Cardiac muscle cell (in vitro differentiated cells and primary cell): ENCODE measurements at regions not wholly inside any gene's neighbourhood (a gene's known extent, or its start where the extent isn't known, plus 50 kb on each side); places are given as distances from the start of the nearest gene placed in this dataset.
"Not testable (repeated sequence)": the region's sequence is repeated elsewhere in the genome, so short reads cannot be mapped to it uniquely, and the experiment has no call there.

ENCODE experiments used
- DNase-seq, 2 donors: peaks; one replicate each; pipeline versions ENCODE4 v3.0.0 to v3.0.0-alpha.2; 2010 to 2017; ENCODE audit warnings: low read depth in 1 of 2, low spot score in 1 of 2
- H3K27ac ChIP-seq: fragments of 200-600 bp; sonication (generic); 2 replicates; pipeline ENCODE4 v1.5.1; 2016
- H3K27me3 ChIP-seq: fragments of 200-600 bp; sonication (generic); 2 replicates; pipeline ENCODE4 v1.6.0; 2016; ENCODE audit warnings: control low read depth
- H3K36me3 ChIP-seq: fragments of 200-600 bp; sonication (generic); 2 replicates; pipeline ENCODE4 v1.5.1; 2016; ENCODE audit warnings: control low read depth
- H3K4me1 ChIP-seq: fragments of 200-600 bp; sonication (generic); 2 replicates; pipeline ENCODE4 v1.8.1; 2017; ENCODE audit warnings: low read depth, mild to moderate bottlenecking, mixed run types
- H3K4me3 ChIP-seq: fragments of 200-600 bp; sonication (generic); 2 replicates; pipeline ENCODE4 v1.5.1; 2016; ENCODE audit warnings: mild to moderate bottlenecking
- H3K9me3 ChIP-seq: fragments of 200-600 bp; sonication (generic); 2 replicates; pipeline ENCODE4 v1.5.1; 2017; ENCODE audit warnings: low read depth, mild to moderate bottlenecking, control low read depth
- TF ChIP-seq, protein P1 (sequence below): IDR thresholded peaks from 2 replicates; pipeline ENCODE4 v1.5.1; 2012; ENCODE audit warnings: low read depth, mild to moderate bottlenecking, low read length

DNA sequence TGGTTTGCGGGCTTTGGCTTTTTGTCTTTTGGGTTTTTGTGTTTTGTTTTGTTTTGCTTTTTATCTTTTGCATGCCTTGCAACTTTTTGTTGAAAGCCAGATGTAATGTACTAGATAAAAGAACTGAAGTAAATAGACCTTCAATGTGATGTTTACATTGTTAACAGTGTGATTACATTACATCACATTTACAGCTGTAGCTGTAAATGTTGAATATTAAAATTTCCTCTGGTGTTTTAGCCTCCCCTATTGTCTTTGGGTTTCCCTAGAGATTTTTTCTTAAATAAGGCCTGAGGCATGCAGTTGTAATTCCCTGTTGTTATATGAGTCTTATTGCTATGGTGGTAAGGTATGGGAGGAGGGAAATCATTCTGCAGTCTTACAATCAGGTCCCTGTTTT, 275.0 kb downstream of the PARM1 start:
- Histone ChIP-seq H3K36me3 (no peaks in the 10 kb centered on the region), H3K4me3 (no peak overlapping the region), H3K27me3 (no peaks in the 10 kb centered on the region), H3K27ac (no peak overlapping the region), H3K4me1 (no peaks in the 10 kb centered on the region), H3K9me3 (no peaks in the 10 kb centered on the region)
- TF ChIP-seq, protein P1, sequence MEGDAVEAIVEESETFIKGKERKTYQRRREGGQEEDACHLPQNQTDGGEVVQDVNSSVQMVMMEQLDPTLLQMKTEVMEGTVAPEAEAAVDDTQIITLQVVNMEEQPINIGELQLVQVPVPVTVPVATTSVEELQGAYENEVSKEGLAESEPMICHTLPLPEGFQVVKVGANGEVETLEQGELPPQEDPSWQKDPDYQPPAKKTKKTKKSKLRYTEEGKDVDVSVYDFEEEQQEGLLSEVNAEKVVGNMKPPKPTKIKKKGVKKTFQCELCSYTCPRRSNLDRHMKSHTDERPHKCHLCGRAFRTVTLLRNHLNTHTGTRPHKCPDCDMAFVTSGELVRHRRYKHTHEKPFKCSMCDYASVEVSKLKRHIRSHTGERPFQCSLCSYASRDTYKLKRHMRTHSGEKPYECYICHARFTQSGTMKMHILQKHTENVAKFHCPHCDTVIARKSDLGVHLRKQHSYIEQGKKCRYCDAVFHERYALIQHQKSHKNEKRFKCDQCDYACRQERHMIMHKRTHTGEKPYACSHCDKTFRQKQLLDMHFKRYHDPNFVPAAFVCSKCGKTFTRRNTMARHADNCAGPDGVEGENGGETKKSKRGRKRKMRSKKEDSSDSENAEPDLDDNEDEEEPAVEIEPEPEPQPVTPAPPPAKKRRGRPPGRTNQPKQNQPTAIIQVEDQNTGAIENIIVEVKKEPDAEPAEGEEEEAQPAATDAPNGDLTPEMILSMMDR: no peak
- DNase-seq: no peak

DNA sequence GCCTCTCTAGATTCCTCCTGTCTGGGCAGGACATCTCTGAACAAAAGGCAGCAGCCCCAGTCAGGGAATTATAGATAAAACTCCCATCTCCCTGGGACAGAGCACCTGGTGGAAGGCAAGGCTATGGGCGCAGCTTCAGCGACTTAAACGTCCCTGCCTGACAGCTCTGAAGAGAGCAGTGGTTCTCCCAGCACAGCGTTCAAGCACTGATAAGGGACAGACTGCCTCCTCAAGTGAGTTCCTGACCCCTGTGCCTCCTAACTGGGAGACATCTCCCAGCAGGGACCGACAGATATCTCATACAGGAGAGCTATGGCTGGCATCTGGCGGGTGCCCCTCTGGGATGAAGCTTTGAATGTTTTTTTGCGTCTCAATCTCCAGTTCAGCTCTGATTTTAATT, 262.2 kb downstream of the PARM1 start:
- H3K9me3 ChIP-seq: no peaks in the 10 kb centered on the region
- H3K4me1 ChIP-seq: peaks cover 9% of the 10 kb centered on the region
- H3K27me3 ChIP-seq: no peaks in the 10 kb centered on the region
- no peak overlapping the region for H3K4me3 ChIP-seq
- H3K27ac ChIP-seq: no peak overlapping the region
- TF ChIP-seq, protein P1: no peak
- H3K36me3 ChIP-seq: no peaks in the 10 kb centered on the region
- DNase-seq: peak in 1 of 2 donors; percentile 54

DNA sequence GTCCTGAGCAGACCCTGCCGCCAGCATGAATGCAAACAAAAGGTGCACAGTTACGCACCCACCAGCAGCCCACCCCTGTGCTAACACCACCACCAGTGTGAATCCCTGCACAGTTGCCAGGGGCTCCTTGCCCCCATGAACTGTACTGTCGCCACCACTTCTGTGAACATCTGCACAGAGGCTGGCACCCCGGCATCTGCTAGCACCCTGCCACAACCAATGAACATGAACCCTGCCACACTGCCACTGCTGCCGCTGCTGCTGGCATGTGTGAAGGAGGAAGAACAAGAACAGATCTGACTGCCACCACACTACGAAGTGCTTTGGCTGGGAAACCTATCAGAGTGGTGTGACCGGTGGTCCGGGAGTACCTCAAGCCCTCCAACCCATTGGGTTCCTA, 261.3 kb downstream of the PARM1 start:
- Histone ChIP-seq H3K4me3 (no peak overlapping the region), H3K36me3 (no peaks in the 10 kb centered on the region), H3K27me3 (no peaks in the 10 kb centered on the region), H3K27ac (no peak overlapping the region), H3K4me1 (peaks cover 16% of the 10 kb centered on the region), H3K9me3 (no peaks in the 10 kb centered on the region)
- no peak for DNase-seq
- TF ChIP-seq, protein P1: no peak

DNA sequence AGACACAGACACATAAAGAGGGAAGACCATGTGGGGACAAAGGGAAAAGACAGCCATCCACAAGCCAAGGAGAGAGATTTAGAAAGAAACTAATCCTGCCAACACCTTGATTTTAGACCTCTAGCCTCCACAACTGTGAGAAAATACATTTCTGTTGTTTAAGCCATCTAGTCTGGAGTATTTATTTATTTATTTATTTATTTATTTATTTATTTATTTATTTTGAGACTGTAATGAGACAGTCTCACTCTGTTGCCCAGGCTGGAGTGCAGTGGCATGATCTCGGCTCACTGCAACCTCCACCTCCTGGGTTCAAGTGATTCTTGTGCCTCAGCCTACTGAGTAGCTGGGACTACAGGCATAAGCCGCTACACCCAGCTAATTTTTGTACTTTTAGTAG, 259.3 kb downstream of the PARM1 start:
- not testable (repeated sequence) for H3K27ac ChIP-seq, H3K27me3 ChIP-seq, H3K4me3 ChIP-seq, H3K9me3 ChIP-seq, DNase-seq, H3K36me3 ChIP-seq
- H3K4me1 ChIP-seq: peaks cover 16% of the 10 kb centered on the region

DNA sequence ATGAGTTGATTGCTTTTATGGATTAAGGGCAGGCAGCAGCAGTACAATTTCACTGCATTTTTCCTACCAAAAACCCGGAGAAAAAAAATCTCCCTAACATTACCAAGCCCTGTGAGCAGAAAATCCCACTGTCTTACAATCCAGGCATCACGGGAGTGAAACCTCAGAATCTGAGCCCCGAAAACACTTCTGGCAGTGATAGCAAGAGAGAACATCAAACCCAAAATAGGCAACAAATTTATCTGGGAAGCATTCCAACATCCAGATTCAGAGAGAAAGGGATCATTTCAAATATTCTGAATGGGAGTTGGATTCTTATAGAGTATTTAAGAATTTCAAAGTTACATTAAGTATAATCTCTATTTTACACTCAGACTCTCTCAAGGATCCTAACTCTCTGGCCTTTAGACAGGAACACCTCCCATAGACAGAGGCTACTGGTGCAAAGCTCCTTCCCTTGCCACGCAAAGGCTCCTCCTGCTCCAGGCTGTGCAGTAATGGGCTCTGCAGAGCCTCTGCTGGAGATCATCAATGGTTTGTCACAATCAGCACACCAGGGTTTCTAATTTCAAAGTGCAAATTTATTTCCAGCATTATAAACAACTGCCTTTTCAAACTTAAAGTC, 256.9 kb downstream of the PARM1 start:
- no peaks in the 10 kb centered on the region for H3K9me3 ChIP-seq
- H3K4me1 ChIP-seq: peaks cover 11% of the 10 kb centered on the region
- no peaks in the 10 kb centered on the region for H3K27me3 ChIP-seq
- DNase-seq: peak in 1 of 2 donors; percentile 23
- TF ChIP-seq, protein P1: no peak
- H3K4me3 ChIP-seq: no peak overlapping the region
- H3K36me3 ChIP-seq: no peaks in the 10 kb centered on the region
- no peak overlapping the region for H3K27ac ChIP-seq

DNA sequence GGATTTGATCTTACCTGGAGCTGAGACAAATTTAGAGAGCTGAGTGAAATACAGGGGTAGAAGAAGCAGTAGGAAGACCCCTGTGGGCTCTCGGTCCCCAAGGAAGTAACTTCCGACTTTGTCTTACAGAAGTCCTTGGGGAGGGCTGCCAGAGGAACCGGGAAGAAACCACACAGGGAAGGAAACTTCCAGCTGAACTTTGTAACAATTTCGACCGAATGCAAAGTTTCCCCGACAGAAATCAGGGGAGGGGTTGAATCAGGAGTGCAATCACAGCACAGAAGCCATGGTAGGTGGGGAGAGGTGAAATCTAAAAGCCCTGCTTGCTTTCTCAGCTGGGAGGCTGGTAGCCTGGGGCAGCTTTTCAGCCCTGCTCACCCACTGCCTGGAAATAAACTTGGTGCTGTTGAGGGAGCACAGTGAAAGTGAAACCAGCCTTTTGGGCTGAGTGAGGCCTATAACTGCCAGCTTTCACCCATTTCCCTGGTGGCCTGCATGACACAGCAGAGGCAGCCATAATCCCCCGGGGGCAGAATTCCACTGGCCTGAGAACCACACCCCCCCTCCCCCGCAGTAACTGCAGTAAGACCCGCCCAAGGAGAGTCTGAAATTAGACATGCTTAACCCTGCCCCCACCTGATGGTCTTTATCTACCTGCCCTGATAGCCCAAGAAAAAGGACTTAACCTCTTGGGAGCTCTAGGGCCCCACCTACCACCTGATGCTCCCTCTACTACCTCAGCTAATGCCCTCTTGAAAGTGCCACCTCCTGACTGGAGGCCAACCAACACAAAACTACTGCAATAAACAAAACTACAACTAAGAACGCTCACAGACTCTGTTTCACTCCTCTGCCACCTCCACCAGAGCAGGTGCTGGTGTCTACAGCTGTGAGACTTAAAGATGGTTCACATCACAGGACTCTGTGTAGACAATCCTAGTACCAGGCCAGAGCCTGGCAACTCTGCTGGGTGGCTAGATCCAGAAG, 248.2 kb downstream of the PARM1 start:
- Histone ChIP-seq H3K4me1 (peaks cover 5% of the 10 kb centered on the region), H3K36me3 (no peaks in the 10 kb centered on the region), H3K27ac (no peak overlapping the region), H3K9me3 (no peaks in the 10 kb centered on the region), H3K4me3 (no peak overlapping the region), H3K27me3 (no peaks in the 10 kb centered on the region)
- TF ChIP-seq, protein P1: no peak
- peak in 1 of 2 donors; percentile 2 for DNase-seq
